Prostate gland (tissue), 2 donors: ENCODE measurements at regions not wholly inside any gene's neighbourhood (a gene's known extent, or its start where the extent isn't known, plus 50 kb on each side); places are given as distances from the start of the nearest gene placed in this dataset.
"Not testable (repeated sequence)": the region's sequence is repeated elsewhere in the genome, so short reads cannot be mapped to it uniquely, and the experiment has no call there.

Experiments
- DNase-seq: peaks from one replicate; pipeline ENCODE4 v3.0.0-alpha.2; 2019; ENCODE audit warnings: low spot score
- H3K27ac ChIP-seq, 2 donors: fragments of 200-600 bp; sonication (generic); 2 replicates each; pipeline ENCODE4 v1.5.1; 2017 to 2019
- H3K27me3 ChIP-seq: fragments of 200-600 bp; sonication (generic); replicated peaks from 2 replicates; pipeline ENCODE4 v1.5.1; 2019; ENCODE audit not compliant: insufficient read depth
- H3K36me3 ChIP-seq, 2 donors: fragments of 200-600 bp; sonication (generic); 1 replicate in 1 of 2; 2 replicates in 1 of 2; pipeline versions ENCODE4 v1.5.1 to v1.8.1; 2017 to 2019
- H3K4me1 ChIP-seq: fragments of 200-600 bp; sonication (generic); replicated peaks from 2 replicates; pipeline ENCODE4 v1.5.1; 2019
- H3K4me3 ChIP-seq, 2 donors: fragments of 200-600 bp; sonication (generic); 2 replicates each; pipeline ENCODE4 v1.5.1; 2017 to 2019
- H3K9me3 ChIP-seq: fragments of 200-600 bp; sonication (generic); 2 replicates; pipeline ENCODE4 v1.5.1; 2017
- POLR2A ChIP-seq: fragments of 450-650 bp; IDR thresholded peaks from one replicate; pipeline ENCODE4 v1.6.1; 2016; ENCODE audit warnings: antibody characterized with exemption, mild to moderate bottlenecking
- POLR2AphosphoS5 ChIP-seq: sonication (generic); formaldehyde crosslinking; IDR thresholded peaks from one replicate; pipeline ENCODE4 v1.6.1; 2017; ENCODE audit warnings: antibody characterized with exemption
- WGBS: methylation state at CpG from one replicate; pipeline ENCODE4 v1.1.5; 2018; 5-methylcytosine and 5-hydroxymethylcytosine counted together
- intact Hi-C: fragments of 100-400 bp; cut with DNase I; formaldehyde crosslinking; loops from one replicate; pipeline ENCODE4 v1.14.2; 2022
- TF ChIP-seq, protein P1 (sequence below), 4 experiments: fragments of 200-600 bp in 2 of 4; fragments of 450-650 bp in 2 of 4; sonication (generic) in 2 of 4; IDR thresholded peaks; 1 replicate in 3 of 4; 2 replicates in 1 of 4; pipeline ENCODE4 v1.5.1; 2016 to 2019; ENCODE audit warnings: antibody characterized with exemption in 4 of 4, mild to moderate bottlenecking in 2 of 4, moderate library complexity in 2 of 4

DNA sequence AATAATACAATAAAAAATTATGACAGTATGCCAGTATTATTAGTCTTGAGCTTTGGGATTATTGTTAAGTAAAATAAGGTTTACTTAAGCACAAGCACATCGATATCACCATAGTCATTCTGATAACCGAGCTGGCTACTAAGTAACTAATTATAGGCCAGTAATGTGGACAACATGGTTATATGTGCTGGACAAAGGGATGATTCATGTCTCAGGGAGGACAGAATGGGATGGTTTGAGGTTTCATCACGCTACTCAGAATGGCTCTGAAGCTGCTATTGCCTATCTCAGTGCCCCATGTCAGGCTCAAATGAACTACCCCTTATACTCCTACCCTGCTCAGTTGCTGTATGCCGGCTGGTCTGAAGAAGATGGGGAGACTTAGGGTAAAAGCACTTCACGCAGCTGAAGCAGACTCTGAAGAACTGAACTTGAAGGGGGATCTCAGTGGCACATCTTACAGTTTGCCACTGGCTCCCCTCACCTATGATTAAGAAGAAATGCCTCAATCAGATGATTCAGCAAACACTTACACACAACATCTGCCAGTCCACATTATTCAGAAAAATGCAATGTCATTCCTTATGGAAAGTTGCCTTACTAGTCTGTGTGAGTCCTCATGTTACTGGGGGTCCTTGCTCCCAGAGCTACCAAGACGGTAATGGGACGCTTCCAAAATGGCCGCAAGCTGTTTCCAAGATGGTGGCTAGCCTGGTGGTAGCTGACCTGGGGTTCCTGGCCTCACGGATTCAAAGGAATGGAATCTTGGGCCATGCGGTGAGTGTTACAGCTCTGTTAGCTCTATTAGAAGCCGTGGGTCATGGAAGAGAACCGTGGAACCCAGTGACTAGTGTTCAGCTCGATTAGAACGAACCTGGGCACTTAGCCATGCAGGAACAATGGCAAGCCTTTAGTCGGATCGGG, 1098.6 kb downstream of the TAF11L14 start:
- no peaks in the 10 kb centered on the region for H3K27me3 ChIP-seq
- no peaks in the 10 kb centered on the region for H3K4me1 ChIP-seq
- no peak overlapping the region for H3K4me3 ChIP-seq
- TF ChIP-seq, protein P1, sequence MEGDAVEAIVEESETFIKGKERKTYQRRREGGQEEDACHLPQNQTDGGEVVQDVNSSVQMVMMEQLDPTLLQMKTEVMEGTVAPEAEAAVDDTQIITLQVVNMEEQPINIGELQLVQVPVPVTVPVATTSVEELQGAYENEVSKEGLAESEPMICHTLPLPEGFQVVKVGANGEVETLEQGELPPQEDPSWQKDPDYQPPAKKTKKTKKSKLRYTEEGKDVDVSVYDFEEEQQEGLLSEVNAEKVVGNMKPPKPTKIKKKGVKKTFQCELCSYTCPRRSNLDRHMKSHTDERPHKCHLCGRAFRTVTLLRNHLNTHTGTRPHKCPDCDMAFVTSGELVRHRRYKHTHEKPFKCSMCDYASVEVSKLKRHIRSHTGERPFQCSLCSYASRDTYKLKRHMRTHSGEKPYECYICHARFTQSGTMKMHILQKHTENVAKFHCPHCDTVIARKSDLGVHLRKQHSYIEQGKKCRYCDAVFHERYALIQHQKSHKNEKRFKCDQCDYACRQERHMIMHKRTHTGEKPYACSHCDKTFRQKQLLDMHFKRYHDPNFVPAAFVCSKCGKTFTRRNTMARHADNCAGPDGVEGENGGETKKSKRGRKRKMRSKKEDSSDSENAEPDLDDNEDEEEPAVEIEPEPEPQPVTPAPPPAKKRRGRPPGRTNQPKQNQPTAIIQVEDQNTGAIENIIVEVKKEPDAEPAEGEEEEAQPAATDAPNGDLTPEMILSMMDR (IDR thresholded peaks at IDR 0.05), result no peak
- TF ChIP-seq POLR2A (no peak), POLR2AphosphoS5 (no peak)
- DNase-seq, result no peak
- WGBS, result 95% methylated on average over 16 of the region's 16 CpGs
- no peaks in the 10 kb centered on the region for H3K9me3 ChIP-seq
- no peak overlapping the region for H3K27ac ChIP-seq
- no peaks in the 10 kb centered on the region for H3K36me3 ChIP-seq
- intact Hi-C loops, result no loop called here

DNA sequence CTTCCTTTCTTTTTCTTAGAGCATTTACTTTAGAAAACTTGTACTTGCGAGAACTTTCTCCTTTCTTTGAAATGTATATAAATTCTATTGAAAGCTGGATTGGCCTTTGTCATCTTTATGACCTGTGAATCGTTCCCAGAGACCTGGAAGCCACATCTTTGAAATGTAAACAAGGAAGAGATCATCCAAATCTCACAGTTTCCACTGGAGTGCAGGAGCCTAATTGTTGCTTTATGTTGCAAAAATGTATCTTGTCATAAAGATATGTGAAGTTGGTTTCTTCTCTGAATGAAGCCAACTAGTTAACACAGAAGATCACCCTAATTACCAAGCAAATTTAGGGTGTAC, 1101.8 kb downstream of the TAF11L14 start:
- no peak for DNase-seq
- H3K36me3 ChIP-seq, result no peaks in the 10 kb centered on the region
- no peak overlapping the region for H3K4me3 ChIP-seq
- H3K27ac ChIP-seq, result no peak overlapping the region
- intact Hi-C loops, result no loop called here
- TF ChIP-seq POLR2AphosphoS5, result no peak
- TF ChIP-seq, protein P1 (IDR thresholded peaks at IDR 0.05), result no peak
- TF ChIP-seq POLR2A, result no peak
- H3K9me3 ChIP-seq, result no peaks in the 10 kb centered on the region
- H3K4me1 ChIP-seq, result no peaks in the 10 kb centered on the region
- WGBS, result 32% methylated on average over 2 of the region's 2 CpGs
- no peaks in the 10 kb centered on the region for H3K27me3 ChIP-seq

GRCh38 chr5:18736736-18737135, 1102.5 kb downstream of the TAF11L14 start:
- H3K27me3 ChIP-seq, H3K4me1 ChIP-seq, H3K27ac ChIP-seq, H3K36me3 ChIP-seq, DNase-seq, H3K4me3 ChIP-seq, H3K9me3 ChIP-seq, intact Hi-C loops: not testable (repeated sequence)
- WGBS, result 79% methylated on average over 7 of the region's 7 CpGs

DNA sequence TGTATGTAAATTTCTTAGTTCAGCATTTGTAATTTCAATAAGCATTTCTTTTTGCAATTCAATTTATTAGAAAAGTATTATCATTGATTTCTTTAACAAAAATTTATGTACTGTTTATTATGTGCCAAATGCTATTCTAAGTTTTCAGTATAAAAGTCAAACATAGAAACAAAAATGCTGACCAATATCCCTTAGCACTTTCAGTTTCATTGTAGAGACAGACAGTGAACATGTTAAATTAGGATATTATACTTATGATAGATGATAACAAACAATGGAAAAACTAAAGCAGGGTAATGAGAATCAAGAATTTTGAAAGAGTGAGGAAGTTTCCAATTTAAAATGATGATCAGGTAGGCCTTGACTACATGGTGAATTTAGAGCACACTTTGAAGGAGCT, 1106.0 kb downstream of the TAF11L14 start:
- H3K9me3 ChIP-seq, result no peaks in the 10 kb centered on the region
- no peaks in the 10 kb centered on the region for H3K36me3 ChIP-seq
- TF ChIP-seq POLR2AphosphoS5 (no peak), POLR2A (no peak)
- TF ChIP-seq, protein P1 (IDR thresholded peaks at IDR 0.05), result no peak
- H3K4me1 ChIP-seq, result no peaks in the 10 kb centered on the region
- H3K27ac ChIP-seq, result no peak overlapping the region
- intact Hi-C loops, result no loop called here
- H3K27me3 ChIP-seq, result no peaks in the 10 kb centered on the region
- no peak overlapping the region for H3K4me3 ChIP-seq
- DNase-seq, result no peak

DNA sequence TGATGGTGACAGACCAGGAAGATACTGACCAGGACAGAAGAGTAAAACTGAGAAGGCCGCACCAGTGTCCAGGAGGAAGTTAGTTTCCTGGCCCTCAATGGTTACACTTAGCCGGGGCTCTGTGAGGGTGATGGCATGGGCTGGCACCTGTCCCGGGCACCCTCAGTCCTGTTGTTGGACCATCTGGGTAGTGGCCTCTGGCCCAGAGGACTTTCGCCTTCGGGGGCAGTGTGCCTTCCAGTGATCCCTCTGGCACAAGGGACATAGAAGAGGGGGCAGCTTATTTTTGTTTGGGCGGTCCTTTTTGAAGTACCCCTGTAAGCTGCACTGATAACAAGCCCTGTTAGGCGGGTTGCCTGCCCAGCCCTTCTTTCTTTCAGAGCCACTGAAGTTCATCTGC, 1108.6 kb downstream of the TAF11L14 start:
- no peaks in the 10 kb centered on the region for H3K9me3 ChIP-seq
- H3K4me3 ChIP-seq, result no peak overlapping the region
- H3K27me3 ChIP-seq, result no peaks in the 10 kb centered on the region
- no peak for DNase-seq
- H3K4me1 ChIP-seq, result no peaks in the 10 kb centered on the region
- TF ChIP-seq POLR2A, result no peak
- WGBS, result 81% methylated on average over 7 of the region's 7 CpGs
- H3K27ac ChIP-seq, result no peak overlapping the region
- H3K36me3 ChIP-seq, result no peaks in the 10 kb centered on the region
- intact Hi-C loops, result no loop called here

GRCh38 chr5:18744441-18744840, 1110.2 kb downstream of the TAF11L14 start:
- Histone ChIP-seq H3K4me1 (no peaks in the 10 kb centered on the region), H3K27me3 (no peaks in the 10 kb centered on the region), H3K27ac (no peak overlapping the region), H3K9me3 (no peaks in the 10 kb centered on the region), H3K36me3 (no peaks in the 10 kb centered on the region), H3K4me3 (no peak overlapping the region)
- intact Hi-C loops, result no loop called here
- TF ChIP-seq POLR2A (no peak), POLR2AphosphoS5 (no peak)
- TF ChIP-seq, protein P1 (IDR thresholded peaks at IDR 0.05), result no peak
- 83% methylated on average over 3 of the region's 3 CpGs for WGBS
- DNase-seq, result no peak
